DND-41 (cell line): ENCODE measurements at regions not wholly inside any gene's neighbourhood (a gene's known extent, or its start where the extent isn't known, plus 50 kb on each side); places are given as distances from the start of the nearest gene placed in this dataset.

Experiments used
- ATAC-seq: fragments of 200-7000 bp; cut with Tn5 transposase; 3 replicates; pipeline ENCODE4 v1.9.1; 2021; ENCODE audit warnings: low read depth; ENCODE audit not compliant: insufficient read depth
- DNase-seq: peaks from one replicate; pipeline ENCODE4 v3.0.0-alpha.2; 2020
- H2AFZ ChIP-seq: 2 replicates; pipeline ENCODE4 v1.6.0; 2012; ENCODE audit warnings: low read depth, low read length
- H3K27ac ChIP-seq: 2 replicates; pipeline ENCODE4 v1.5.1; 2012; ENCODE audit warnings: low read length, inconsistent platforms
- H3K27me3 ChIP-seq: fragments of 200-600 bp; sonication (generic); 2 replicates; pipeline ENCODE4 v1.6.0; 2012; ENCODE audit warnings: low read length, mild to moderate bottlenecking, inconsistent platforms; ENCODE audit not compliant: insufficient read depth, poor library complexity
- H3K36me3 ChIP-seq: 2 replicates; pipeline ENCODE4 v1.5.1; 2012; ENCODE audit warnings: low read length, inconsistent platforms; ENCODE audit not compliant: insufficient read depth
- H3K4me1 ChIP-seq: 2 replicates; pipeline ENCODE4 v1.5.1; 2012; ENCODE audit warnings: mild to moderate bottlenecking, low read length; ENCODE audit not compliant: insufficient read depth
- H3K4me2 ChIP-seq: 2 replicates; pipeline ENCODE4 v1.6.0; 2012; ENCODE audit warnings: mild to moderate bottlenecking, moderate library complexity, low read length, inconsistent platforms; ENCODE audit not compliant: insufficient read depth
- H3K4me3 ChIP-seq, 2 experiments: fragments of 200-600 bp in 1 of 2; shearing (Covaris generic) in 1 of 2; 2 replicates each; pipeline ENCODE4 v1.5.1; 2012 to 2016; ENCODE audit warnings: inconsistent platforms in 2 of 2, low read length in 2 of 2, mild to moderate bottlenecking in 2 of 2, low read depth in 1 of 2, moderate library complexity in 1 of 2
- H3K79me2 ChIP-seq: 2 replicates; pipeline ENCODE4 v1.6.0; 2012; ENCODE audit warnings: low read length, inconsistent platforms; ENCODE audit not compliant: insufficient read depth
- H3K9ac ChIP-seq: 2 replicates; pipeline ENCODE4 v1.6.0; 2012; ENCODE audit warnings: low read depth, mild to moderate bottlenecking, inconsistent platforms, low read length, moderate library complexity
- H3K9me3 ChIP-seq: 2 replicates; pipeline ENCODE4 v1.5.1; 2012; ENCODE audit warnings: low read length, moderate library complexity, mild to moderate bottlenecking, inconsistent platforms; ENCODE audit not compliant: insufficient read depth, severe bottlenecking
- H4K20me1 ChIP-seq: 2 replicates; pipeline ENCODE4 v1.6.0; 2012; ENCODE audit warnings: low read length; ENCODE audit not compliant: insufficient read depth
- EZH2 ChIP-seq: IDR thresholded peaks from 3 replicates; pipeline ENCODE4 v1.6.1; 2012; ENCODE audit warnings: borderline replicate concordance, low read depth, mild to moderate bottlenecking, moderate library complexity, low read length, inconsistent platforms; ENCODE audit not compliant: severe bottlenecking
- TF ChIP-seq, protein P1 (sequence below): IDR thresholded peaks from 2 replicates; pipeline ENCODE4 v1.5.1; 2012; ENCODE audit warnings: borderline replicate concordance, low read length, moderate library complexity, mild to moderate bottlenecking; ENCODE audit not compliant: poor library complexity, severe bottlenecking; ENCODE audit errors: extremely low read depth

DNA sequence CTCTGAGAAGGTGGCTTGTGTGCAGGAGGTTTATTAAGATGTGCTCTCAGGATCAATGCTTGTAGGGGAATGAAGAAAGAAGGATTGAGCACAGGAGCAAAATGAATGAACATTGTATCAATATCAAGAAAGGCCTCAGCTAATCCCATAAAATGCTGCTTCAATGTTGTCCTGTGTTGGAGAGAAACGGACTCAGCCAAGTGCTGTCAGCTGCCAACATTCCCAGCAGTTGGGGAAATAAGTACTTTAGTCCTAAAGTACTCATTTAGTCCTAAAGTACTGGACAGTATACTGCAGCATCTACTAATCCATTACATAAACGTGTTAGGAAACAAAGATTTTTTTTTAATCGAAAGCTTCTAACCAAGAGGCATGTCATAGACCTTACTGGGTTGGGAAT lies 255.9 kb downstream of the SEC23A start:
- no peak overlapping the region for H3K4me2 ChIP-seq
- no peaks in the 10 kb centered on the region for H3K9me3 ChIP-seq
- TF ChIP-seq, protein P1, sequence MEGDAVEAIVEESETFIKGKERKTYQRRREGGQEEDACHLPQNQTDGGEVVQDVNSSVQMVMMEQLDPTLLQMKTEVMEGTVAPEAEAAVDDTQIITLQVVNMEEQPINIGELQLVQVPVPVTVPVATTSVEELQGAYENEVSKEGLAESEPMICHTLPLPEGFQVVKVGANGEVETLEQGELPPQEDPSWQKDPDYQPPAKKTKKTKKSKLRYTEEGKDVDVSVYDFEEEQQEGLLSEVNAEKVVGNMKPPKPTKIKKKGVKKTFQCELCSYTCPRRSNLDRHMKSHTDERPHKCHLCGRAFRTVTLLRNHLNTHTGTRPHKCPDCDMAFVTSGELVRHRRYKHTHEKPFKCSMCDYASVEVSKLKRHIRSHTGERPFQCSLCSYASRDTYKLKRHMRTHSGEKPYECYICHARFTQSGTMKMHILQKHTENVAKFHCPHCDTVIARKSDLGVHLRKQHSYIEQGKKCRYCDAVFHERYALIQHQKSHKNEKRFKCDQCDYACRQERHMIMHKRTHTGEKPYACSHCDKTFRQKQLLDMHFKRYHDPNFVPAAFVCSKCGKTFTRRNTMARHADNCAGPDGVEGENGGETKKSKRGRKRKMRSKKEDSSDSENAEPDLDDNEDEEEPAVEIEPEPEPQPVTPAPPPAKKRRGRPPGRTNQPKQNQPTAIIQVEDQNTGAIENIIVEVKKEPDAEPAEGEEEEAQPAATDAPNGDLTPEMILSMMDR: no peak
- no peak for TF ChIP-seq EZH2
- no peaks in the 10 kb centered on the region for H3K79me2 ChIP-seq
- H3K4me3 ChIP-seq: no peak overlapping the region
- no peak overlapping the region for H3K27ac ChIP-seq
- H3K27me3 ChIP-seq: no peaks in the 10 kb centered on the region
- H3K9ac ChIP-seq: no peak overlapping the region
- H3K4me1 ChIP-seq: no peaks in the 10 kb centered on the region
- ATAC-seq (no peak), DNase-seq (no peak)
- H4K20me1 ChIP-seq: no peaks in the 10 kb centered on the region
- H3K36me3 ChIP-seq: no peaks in the 10 kb centered on the region
- H2AFZ ChIP-seq: no peak overlapping the region

DNA sequence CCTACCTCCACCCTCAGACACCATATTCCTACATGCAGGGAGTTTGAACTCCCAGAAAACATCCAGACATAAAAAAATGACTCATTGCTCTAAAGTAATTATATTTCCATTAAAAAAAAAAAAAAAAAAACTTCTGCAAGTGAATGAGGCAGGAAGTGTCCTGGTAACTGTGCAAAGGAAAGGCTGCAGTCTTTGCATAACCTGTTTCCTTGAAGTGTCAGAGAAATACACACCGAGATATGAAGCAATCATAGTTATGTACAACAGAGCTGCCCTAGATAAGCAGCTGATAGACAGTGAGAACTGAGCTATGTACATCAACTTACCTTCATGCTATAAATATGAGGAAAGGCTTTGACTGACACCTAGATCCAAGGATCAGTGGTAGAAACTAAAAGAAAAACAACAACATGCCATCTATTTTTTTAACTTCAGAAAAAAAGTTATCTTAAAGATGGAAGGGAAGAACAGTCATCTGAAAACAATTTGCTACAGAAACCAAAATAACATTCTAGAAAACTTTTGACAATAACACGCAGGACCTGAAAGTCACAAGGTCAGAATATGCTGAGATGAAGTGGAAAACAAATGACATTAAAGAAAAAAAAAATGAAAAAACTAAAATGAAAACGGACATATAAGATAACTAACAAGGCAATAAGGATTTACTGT lies 263.2 kb downstream of the SEC23A start:
- H3K4me2 ChIP-seq: no peak overlapping the region

DNA sequence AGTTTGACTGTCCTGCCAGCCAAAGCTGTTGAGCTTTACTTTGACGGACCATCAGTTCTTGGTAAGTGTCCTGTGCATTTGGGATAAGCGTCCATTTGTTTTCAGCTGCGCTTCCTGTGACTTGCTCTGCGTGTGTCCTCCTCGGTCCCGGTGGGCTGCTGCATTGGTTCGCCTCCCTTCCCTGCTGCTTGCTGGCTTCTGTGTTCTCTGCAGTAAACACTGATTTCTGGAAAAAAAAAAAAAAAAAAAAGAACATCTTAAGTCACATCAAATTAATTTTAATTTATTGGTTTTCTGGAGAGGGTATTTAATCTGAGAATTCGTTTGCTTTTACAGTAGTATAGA lies 264.1 kb downstream of the SEC23A start:
- no peak overlapping the region for H3K4me3 ChIP-seq
- H3K4me1 ChIP-seq: no peaks in the 10 kb centered on the region
- no peak overlapping the region for H3K4me2 ChIP-seq
- ATAC-seq (no peak), DNase-seq (no peak)
- no peaks in the 10 kb centered on the region for H3K27me3 ChIP-seq
- no peaks in the 10 kb centered on the region for H3K79me2 ChIP-seq
- H3K9ac ChIP-seq: no peak overlapping the region
- no peaks in the 10 kb centered on the region for H3K36me3 ChIP-seq
- no peaks in the 10 kb centered on the region for H4K20me1 ChIP-seq
- no peak overlapping the region for H3K27ac ChIP-seq
- no peaks in the 10 kb centered on the region for H3K9me3 ChIP-seq
- TF ChIP-seq EZH2: no peak
- TF ChIP-seq, protein P1: no peak
- no peak overlapping the region for H2AFZ ChIP-seq

More for the DNA sequence above, 263.2 kb downstream of the SEC23A start:
- no peaks in the 10 kb centered on the region for H4K20me1 ChIP-seq
- H3K4me1 ChIP-seq: no peaks in the 10 kb centered on the region
- no peaks in the 10 kb centered on the region for H3K36me3 ChIP-seq
- no peaks in the 10 kb centered on the region for H3K79me2 ChIP-seq
- ATAC-seq (no peak), DNase-seq (no peak)
- no peaks in the 10 kb centered on the region for H3K9me3 ChIP-seq
- no peak overlapping the region for H2AFZ ChIP-seq
- H3K4me3 ChIP-seq: no peak overlapping the region
- H3K9ac ChIP-seq: no peak overlapping the region
- no peak for TF ChIP-seq EZH2
- TF ChIP-seq, protein P1: no peak
- no peaks in the 10 kb centered on the region for H3K27me3 ChIP-seq
- H3K27ac ChIP-seq: no peak overlapping the region
